Neural cell (in vitro differentiated cells): ENCODE measurements at regions not wholly inside any gene's neighbourhood (a gene's known extent, or its start where the extent isn't known, plus 50 kb on each side); places are given as distances from the start of the nearest gene placed in this dataset.
"Not testable (repeated sequence)": the region's sequence is repeated elsewhere in the genome, so short reads cannot be mapped to it uniquely, and the experiment has no call there.

Source experiments
- CTCF ChIP-seq: fragments of 450-650 bp; IDR thresholded peaks from 2 replicates; pipeline ENCODE4 v1.5.1; 2014; ENCODE audit warnings: antibody characterized with exemption, mild to moderate bottlenecking, moderate library complexity; ENCODE audit not compliant: poor library complexity, severe bottlenecking
- EZH2 ChIP-seq: fragments of 200-600, 300-800 bp; shearing (Covaris generic), sonication (generic); IDR thresholded peaks from 2 replicates; pipeline ENCODE4 v1.6.1; 2014; ENCODE audit warnings: antibody characterized with exemption, low read length, borderline replicate concordance, mild to moderate bottlenecking; ENCODE audit not compliant: insufficient read depth, poor library complexity, severe bottlenecking
- POLR2AphosphoS5 ChIP-seq: IDR thresholded peaks from 2 replicates; pipeline ENCODE4 v1.6.1; 2012
- REST ChIP-seq: IDR thresholded peaks from 2 replicates; pipeline ENCODE4 v1.6.1; 2012; ENCODE audit warnings: borderline replicate concordance
- TAF1 ChIP-seq: IDR thresholded peaks from 2 replicates; pipeline ENCODE4 v1.6.1; 2012; ENCODE audit warnings: low read depth

DNA sequence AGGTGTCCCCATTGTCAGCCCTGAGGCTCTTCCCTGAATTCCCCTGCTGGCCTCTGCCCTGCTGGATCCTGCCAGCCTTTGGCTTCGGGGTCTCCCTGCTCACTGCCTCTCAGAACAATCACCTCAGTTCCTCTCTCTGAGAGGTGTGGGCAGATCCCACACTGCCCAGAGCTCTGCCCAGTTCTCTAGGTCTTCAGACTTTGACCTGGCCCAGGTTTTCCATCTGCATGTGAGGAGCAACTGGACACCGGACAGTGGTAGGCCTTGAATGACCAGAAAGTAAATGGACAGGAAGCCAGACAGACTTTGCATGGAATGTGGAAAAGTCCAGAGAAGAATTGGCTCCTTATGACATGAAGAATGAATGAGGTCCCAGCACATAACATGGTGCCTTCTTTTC lies 111.8 kb downstream of the FOXD4L6 start:
- TF ChIP-seq REST, CTCF, POLR2AphosphoS5, EZH2, TAF1: not testable (repeated sequence)
